ENCODE measurements at regions not wholly inside any gene's neighbourhood (a gene's known extent, or its start where the extent isn't known, plus 50 kb on each side); places are given as distances from the start of the nearest gene placed in this dataset.

GRCh38 chr1:88104886-88105285, 579.2 kb upstream of the PKN2 start:
- TF ChIP-seq, protein P1, sequence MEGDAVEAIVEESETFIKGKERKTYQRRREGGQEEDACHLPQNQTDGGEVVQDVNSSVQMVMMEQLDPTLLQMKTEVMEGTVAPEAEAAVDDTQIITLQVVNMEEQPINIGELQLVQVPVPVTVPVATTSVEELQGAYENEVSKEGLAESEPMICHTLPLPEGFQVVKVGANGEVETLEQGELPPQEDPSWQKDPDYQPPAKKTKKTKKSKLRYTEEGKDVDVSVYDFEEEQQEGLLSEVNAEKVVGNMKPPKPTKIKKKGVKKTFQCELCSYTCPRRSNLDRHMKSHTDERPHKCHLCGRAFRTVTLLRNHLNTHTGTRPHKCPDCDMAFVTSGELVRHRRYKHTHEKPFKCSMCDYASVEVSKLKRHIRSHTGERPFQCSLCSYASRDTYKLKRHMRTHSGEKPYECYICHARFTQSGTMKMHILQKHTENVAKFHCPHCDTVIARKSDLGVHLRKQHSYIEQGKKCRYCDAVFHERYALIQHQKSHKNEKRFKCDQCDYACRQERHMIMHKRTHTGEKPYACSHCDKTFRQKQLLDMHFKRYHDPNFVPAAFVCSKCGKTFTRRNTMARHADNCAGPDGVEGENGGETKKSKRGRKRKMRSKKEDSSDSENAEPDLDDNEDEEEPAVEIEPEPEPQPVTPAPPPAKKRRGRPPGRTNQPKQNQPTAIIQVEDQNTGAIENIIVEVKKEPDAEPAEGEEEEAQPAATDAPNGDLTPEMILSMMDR (IDR thresholded peaks at IDR 0.05), result no peak
- no peak for TF ChIP-seq POLR2A (IDR thresholded peaks at IDR 0.05)

All from testis (tissue), 2 donors.